ENCODE measurements at regions not wholly inside any gene's neighbourhood (a gene's known extent, or its start where the extent isn't known, plus 50 kb on each side); places are given as distances from the start of the nearest gene placed in this dataset.
"Not testable (repeated sequence)": the region's sequence is repeated elsewhere in the genome, so short reads cannot be mapped to it uniquely, and the experiment has no call there.

DNA sequence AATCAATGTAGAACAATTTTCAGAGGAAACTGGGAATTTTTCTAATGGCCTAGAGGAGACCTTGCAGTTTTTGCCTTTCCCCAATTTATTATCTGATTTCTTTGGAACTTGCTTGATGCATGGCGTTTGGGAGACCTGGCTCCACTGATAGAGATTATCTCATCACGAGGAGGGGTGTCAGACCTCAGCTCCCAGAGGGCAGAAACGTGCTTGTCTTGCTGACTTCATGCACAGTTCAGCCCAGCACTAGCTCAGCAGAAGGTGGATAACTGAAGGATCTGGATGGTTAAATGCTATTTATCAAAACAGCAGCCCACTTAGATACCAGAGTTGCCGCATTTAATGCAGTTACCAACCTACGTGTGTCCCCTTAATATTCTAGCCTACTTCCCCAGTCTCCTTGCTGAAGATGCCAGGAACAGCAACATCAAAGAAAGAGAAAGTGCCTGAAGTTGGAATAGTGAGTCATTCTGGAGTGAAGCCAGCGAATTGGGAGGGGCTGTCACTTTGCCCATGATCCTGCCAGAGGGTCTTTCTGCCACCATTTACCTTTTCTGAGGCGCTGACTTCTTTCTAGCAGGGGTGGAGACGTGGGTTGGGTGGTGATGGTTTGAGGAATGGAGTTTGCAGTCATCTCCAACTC is 133.5 kb upstream of the CADM1 start:
- H3K4me3 ChIP-seq (ENCODE audit: low read depth, low read length), result no peak overlapping the region
- TF ChIP-seq, protein P1, sequence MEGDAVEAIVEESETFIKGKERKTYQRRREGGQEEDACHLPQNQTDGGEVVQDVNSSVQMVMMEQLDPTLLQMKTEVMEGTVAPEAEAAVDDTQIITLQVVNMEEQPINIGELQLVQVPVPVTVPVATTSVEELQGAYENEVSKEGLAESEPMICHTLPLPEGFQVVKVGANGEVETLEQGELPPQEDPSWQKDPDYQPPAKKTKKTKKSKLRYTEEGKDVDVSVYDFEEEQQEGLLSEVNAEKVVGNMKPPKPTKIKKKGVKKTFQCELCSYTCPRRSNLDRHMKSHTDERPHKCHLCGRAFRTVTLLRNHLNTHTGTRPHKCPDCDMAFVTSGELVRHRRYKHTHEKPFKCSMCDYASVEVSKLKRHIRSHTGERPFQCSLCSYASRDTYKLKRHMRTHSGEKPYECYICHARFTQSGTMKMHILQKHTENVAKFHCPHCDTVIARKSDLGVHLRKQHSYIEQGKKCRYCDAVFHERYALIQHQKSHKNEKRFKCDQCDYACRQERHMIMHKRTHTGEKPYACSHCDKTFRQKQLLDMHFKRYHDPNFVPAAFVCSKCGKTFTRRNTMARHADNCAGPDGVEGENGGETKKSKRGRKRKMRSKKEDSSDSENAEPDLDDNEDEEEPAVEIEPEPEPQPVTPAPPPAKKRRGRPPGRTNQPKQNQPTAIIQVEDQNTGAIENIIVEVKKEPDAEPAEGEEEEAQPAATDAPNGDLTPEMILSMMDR (IDR thresholded peaks at IDR 0.05; ENCODE audit: borderline replicate concordance, insufficient read depth, low read depth, low read length), result no peak

DNA sequence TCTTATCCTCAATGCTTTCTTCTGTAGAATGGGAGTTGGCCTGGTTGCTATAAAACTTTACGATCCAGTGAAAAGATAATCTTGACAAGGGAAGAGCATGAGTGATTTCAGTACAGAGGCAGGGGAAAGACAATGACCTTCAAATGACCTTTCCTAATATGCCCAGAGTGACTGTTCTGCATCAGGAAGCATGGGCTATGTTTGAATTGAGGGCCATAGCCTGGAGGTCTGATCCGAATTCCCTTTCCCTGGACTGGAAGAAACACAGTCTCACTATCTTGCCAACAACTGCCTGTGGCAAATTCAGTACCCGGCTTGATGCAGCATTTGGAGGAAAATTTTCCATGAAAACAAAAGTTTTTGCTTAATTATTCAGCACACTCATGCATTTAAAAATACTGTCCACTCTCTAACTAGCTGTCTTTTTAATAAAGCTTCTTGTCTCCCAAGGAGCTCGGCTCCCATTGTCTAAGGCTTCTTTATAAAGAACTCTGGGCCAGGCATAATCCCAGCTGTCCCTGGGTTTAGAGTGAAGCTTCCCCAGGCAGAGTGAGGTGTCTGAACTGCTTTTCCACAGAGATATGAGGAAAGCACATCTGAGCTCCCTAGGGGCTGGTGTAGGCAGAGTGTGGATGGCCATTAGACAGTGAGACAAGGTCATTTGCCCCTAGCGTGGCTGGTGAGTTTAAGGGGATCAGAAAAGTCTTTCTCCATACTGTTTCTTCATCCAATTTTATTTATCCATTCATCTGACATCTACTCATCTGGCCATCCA is 132.7 kb upstream of the CADM1 start:
- TF ChIP-seq, protein P1 (IDR thresholded peaks at IDR 0.05; ENCODE audit: borderline replicate concordance, insufficient read depth, low read depth, low read length), result no peak
- H3K4me3 ChIP-seq (ENCODE audit: low read depth, low read length), result no peak overlapping the region

- H3K4me3 ChIP-seq (ENCODE audit: low read depth, low read length), result not testable (repeated sequence)
Measured at GRCh38 chr11:115633977-115634376, 129.8 kb upstream of the CADM1 start.

DNA sequence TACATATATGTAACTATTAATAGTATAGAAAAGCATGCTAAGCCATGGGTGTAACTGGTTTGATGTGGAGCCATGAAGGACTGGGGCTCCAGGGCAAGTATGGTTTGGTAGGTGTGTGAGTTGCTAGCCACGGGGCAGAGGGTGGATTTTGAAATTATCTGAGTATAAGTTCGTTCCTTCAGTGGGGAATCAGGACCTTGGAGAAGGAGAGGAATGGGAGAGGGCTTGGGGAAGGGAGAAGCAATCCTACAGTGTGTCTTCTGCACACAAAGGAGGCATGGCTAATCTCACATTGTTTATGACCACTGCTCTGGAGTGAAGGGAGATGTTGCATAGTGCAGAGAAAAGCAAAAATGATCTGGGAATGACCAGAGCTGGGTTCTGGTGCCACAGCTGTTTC is 127.8 kb upstream of the CADM1 start:
- no peak overlapping the region for H3K4me3 ChIP-seq (ENCODE audit: low read depth, low read length)
- TF ChIP-seq, protein P1 (IDR thresholded peaks at IDR 0.05; ENCODE audit: borderline replicate concordance, insufficient read depth, low read depth, low read length), result no peak

GRCh38 chr11:115631609-115632008 is 127.4 kb upstream of the CADM1 start:
- H3K4me3 ChIP-seq (ENCODE audit: low read depth, low read length), result no peak overlapping the region
- TF ChIP-seq, protein P1 (IDR thresholded peaks at IDR 0.05; ENCODE audit: borderline replicate concordance, insufficient read depth, low read depth, low read length), result no peak

- TF ChIP-seq, protein P1 (IDR thresholded peaks at IDR 0.05; ENCODE audit: borderline replicate concordance, insufficient read depth, low read depth, low read length), result no peak
- no peak overlapping the region for H3K4me3 ChIP-seq (ENCODE audit: low read depth, low read length)
Measured at GRCh38 chr11:115630214-115630613, 126.0 kb upstream of the CADM1 start.

GRCh38 chr11:115629456-115630015 is 125.3 kb upstream of the CADM1 start:
- no peak overlapping the region for H3K4me3 ChIP-seq (ENCODE audit: low read depth, low read length)
- TF ChIP-seq, protein P1 (IDR thresholded peaks at IDR 0.05; ENCODE audit: borderline replicate concordance, insufficient read depth, low read depth, low read length), result no peak

Measured in GM12875 (cell line).